K562 (cell line): ENCODE measurements at regions not wholly inside any gene's neighbourhood (a gene's known extent, or its start where the extent isn't known, plus 50 kb on each side); places are given as distances from the start of the nearest gene placed in this dataset.

Experiments used
- ATAC-seq: fragments of 200-7000 bp; cut with Tn5 transposase; 3 replicates; pipeline ENCODE4 v1.9.1; 2020; ENCODE audit warnings: moderate library complexity
- BruUV-seq: library from RNA; stranded (reverse); fragments of 400-500 nt; replicated peaks from 2 replicates; lab custom pipeline; 2021; lab: Mats Ljungman, UMichigan
- CTCF ChIA-PET: fragments of 300-600 bp; formaldehyde crosslinking; extraction: SDS; loops from one replicate; lab custom pipeline; 2021; ENCODE audit warnings: low intra/inter-chr PET ratio; lab: Yijun Ruan, JAX
- POLR2A ChIA-PET: fragments of 300-600, 350-650 bp; sonication (Branson Sonifier 250); formaldehyde crosslinking; extraction: SDS; loops from one replicate; lab custom pipeline; 2021; ENCODE audit warnings: antibody characterized with exemption, inconsistent platforms; lab: Yijun Ruan, JAX
- DNase-seq, 4 experiments: peaks; one replicate each; pipeline versions ENCODE4 v3.0.0 to v3.0.0-alpha.2; 2011 to 2018; ENCODE audit warnings: low spot score in 3 of 4, mixed read lengths in 3 of 4; ENCODE audit errors: extremely low read depth in 1 of 4
- FAIRE-seq: peaks from 2 replicates; lab custom pipeline; 2011; peaks lifted over from hg19 to GRCh38; lab: Jason Lieb, UNC
- H2AFZ ChIP-seq: 2 replicates; pipeline ENCODE4 v1.6.0; 2011; ENCODE audit warnings: low read depth, low read length, control low read depth, inconsistent platforms
- H3K27ac ChIP-seq: fragments of 200-600 bp; 3 replicates; pipeline ENCODE4 v1.8.0; 2011; ENCODE audit warnings: low read depth, mild to moderate bottlenecking, control low read depth, inconsistent platforms, low read length, moderate library complexity, mixed read lengths; ENCODE audit errors: extremely low read depth
- H3K27me3 ChIP-seq, 2 experiments: fragments of 300-600 bp in 1 of 2; 2 replicates in 1 of 2; 3 replicates in 1 of 2; pipeline versions ENCODE4 v1.6.0 to v1.8.0; 2011; ENCODE audit warnings: inconsistent platforms in 2 of 2, low read length in 2 of 2, mild to moderate bottlenecking in 1 of 2, mixed read lengths in 1 of 2, moderate library complexity in 1 of 2; ENCODE audit not compliant: control insufficient read depth in 2 of 2, insufficient read depth in 2 of 2
- H3K36me3 ChIP-seq: fragments of 300-600 bp; 3 replicates; pipeline ENCODE4 v1.8.0; 2011; ENCODE audit warnings: mild to moderate bottlenecking, low read length, inconsistent platforms; ENCODE audit not compliant: control insufficient read depth, insufficient read depth
- H3K4me1 ChIP-seq, 2 experiments: fragments of 200-600 bp in 1 of 2; replicated peaks in 1 of 2; 2 replicates in 1 of 2; 3 replicates in 1 of 2; pipeline versions ENCODE4 v1.5.1 to v1.8.0; 2011; ENCODE audit warnings: inconsistent platforms in 2 of 2, low read length in 2 of 2, mild to moderate bottlenecking in 1 of 2, mixed read lengths in 1 of 2, moderate library complexity in 1 of 2; ENCODE audit not compliant: control insufficient read depth in 2 of 2, insufficient read depth in 2 of 2
- H3K4me2 ChIP-seq: 2 replicates; pipeline ENCODE4 v1.6.1; 2011; ENCODE audit warnings: low read length, control low read depth, inconsistent platforms, mixed read lengths; ENCODE audit not compliant: insufficient read depth
- H3K4me3 ChIP-seq: fragments of 200-600 bp; sonication (generic), shearing (Covaris generic); 2 replicates; pipeline ENCODE4 v1.5.1; 2016; ENCODE audit warnings: control low read depth, inconsistent platforms
- H3K79me2 ChIP-seq: fragments of 200-600 bp; 3 replicates; pipeline ENCODE4 v1.8.0; 2011; ENCODE audit warnings: low read length, inconsistent platforms; ENCODE audit not compliant: control insufficient read depth, insufficient read depth
- H3K9ac ChIP-seq, 2 experiments: 2 replicates each; pipeline versions ENCODE4 v1.6.0 to v1.6.1; 2011; ENCODE audit warnings: low read depth in 2 of 2, low read length in 2 of 2, control low read depth in 1 of 2, inconsistent platforms in 1 of 2, mild to moderate bottlenecking in 1 of 2, mixed read lengths in 1 of 2; ENCODE audit not compliant: insufficient read depth in 1 of 2
- H3K9me1 ChIP-seq: one replicate; pipeline ENCODE4 v1.6.0; 2011; ENCODE audit warnings: inconsistent platforms, mild to moderate bottlenecking, low read length, moderate library complexity; ENCODE audit not compliant: control insufficient read depth, insufficient read depth
- H3K9me3 ChIP-seq: replicated peaks from 2 replicates; pipeline ENCODE4 v1.5.1; 2011; ENCODE audit warnings: low read depth, low read length, inconsistent platforms; ENCODE audit not compliant: control insufficient read depth, insufficient read depth
- H4K20me1 ChIP-seq: replicated peaks from 2 replicates; pipeline ENCODE4 v1.6.1; 2011; ENCODE audit warnings: low read length, inconsistent platforms, mixed read lengths; ENCODE audit not compliant: control insufficient read depth, insufficient read depth
- CEBPZ ChIP-seq: fragments of 150-350 bp; IDR thresholded peaks from 2 replicates; pipeline ENCODE4 v1.6.1; 2014; ENCODE audit warnings: low read depth, mild to moderate bottlenecking, low read length, borderline replicate concordance
- ELK3 ChIP-seq: fragments of 450-650 bp; formaldehyde crosslinking; IDR thresholded peaks from 2 replicates; pipeline ENCODE4 v1.4.0; 2020; ENCODE audit warnings: mild to moderate bottlenecking
- ILF3 ChIP-seq: fragments of 450-650 bp; IDR thresholded peaks from 2 replicates; pipeline ENCODE4 v1.6.1; 2018; ENCODE audit warnings: antibody characterized with exemption, mild to moderate bottlenecking, moderate library complexity, borderline replicate concordance
- KAT8 ChIP-seq: fragments of 450-650 bp; IDR thresholded peaks from 2 replicates; pipeline ENCODE4 v1.6.1; 2016; ENCODE audit warnings: low read depth, mild to moderate bottlenecking
- LARP7 ChIP-seq: fragments of 450-650 bp; IDR thresholded peaks from 2 replicates; pipeline ENCODE4 v1.6.1; 2016
- NFIC ChIP-seq: fragments of 450-650 bp; IDR thresholded peaks from 2 replicates; pipeline ENCODE4 v1.6.1; 2017; ENCODE audit warnings: mild to moderate bottlenecking, inconsistent platforms
- PKNOX1 ChIP-seq: fragments of 450-650 bp; IDR thresholded peaks from 2 replicates; pipeline ENCODE4 v1.6.1; 2016
- SP2 ChIP-seq: IDR thresholded peaks from 2 replicates; pipeline ENCODE4 v1.6.1; 2011; ENCODE audit warnings: mild to moderate bottlenecking, low read depth, low read length, moderate library complexity; ENCODE audit not compliant: poor library complexity, severe bottlenecking; ENCODE audit errors: extremely low read depth
- SRF ChIP-seq, 2 experiments: fragments of 250-450, 450-650 bp in 1 of 2; sonication (Bioruptor Pico) in 1 of 2; sonication (generic) in 1 of 2; formaldehyde crosslinking; IDR thresholded peaks; 2 replicates each; pipeline versions ENCODE4 v1.5.0 to v1.5.1; 2020 to 2022; ENCODE audit warnings: mild to moderate bottlenecking in 1 of 2, missing genetic modification reagents in 1 of 2
- XRCC3 ChIP-seq: fragments of 450-650 bp; IDR thresholded peaks from 2 replicates; pipeline ENCODE4 v1.6.1; 2017; ENCODE audit warnings: mild to moderate bottlenecking, moderate library complexity
- ZNF699 ChIP-seq: fragments of 250-450 bp; sonication (Bioruptor Pico); IDR thresholded peaks from 2 replicates; pipeline ENCODE4 v1.8.0; 2021; ENCODE audit warnings: mild to moderate bottlenecking, moderate library complexity; ENCODE audit not compliant: insufficient replicate concordance
- WGBS: fragments of 100-300 bp; shearing (Covaris generic); methylation state at CpG from one replicate; pipeline ENCODE4 v1.1.6; 2016; ENCODE audit warnings: low coverage, mixed read lengths; ENCODE audit not compliant: insufficient coverage; ENCODE audit errors: missing lambda C conversion rate; 5-methylcytosine and 5-hydroxymethylcytosine counted together
- in situ Hi-C: fragments of 300-500 bp; cut with MboI; formaldehyde crosslinking; loops from 4 replicates; pipeline ENCODE4 v1.15.0; 2018; ENCODE audit warnings: inconsistent platforms, mixed read lengths
- intact Hi-C: fragments of 100-400 bp; cut with micrococcal nuclease; formaldehyde crosslinking; loops from 2 replicates; pipeline ENCODE4 v1.14.2; 2022

- FAIRE-seq (no peak), ATAC-seq (no peak), DNase-seq (no peak)
- no peak overlapping the region for H2AFZ ChIP-seq
- H3K4me1 ChIP-seq: no peaks in the 10 kb centered on the region
- H3K27me3 ChIP-seq: peaks cover 12 to 51% of the 10 kb centered on the region in 2 experiments; a peak in 4 of 5 replicates
- no TSS peak for BruUV-seq
- H3K9ac ChIP-seq: no peak overlapping the region
- H3K9me1 ChIP-seq: no peaks in the 10 kb centered on the region
- H3K27ac ChIP-seq: no peak overlapping the region
- H3K36me3 ChIP-seq: no peaks in the 10 kb centered on the region
- H3K79me2 ChIP-seq: no peaks in the 10 kb centered on the region
- no peaks in the 10 kb centered on the region for H3K9me3 ChIP-seq
- 5% methylated on average over 6 of the region's 7 CpGs for whole genome bisulfite sequencing
- H4K20me1 ChIP-seq: 0 out of 2 replicates have a peak, but pooled peaks cover 3% of the 10 kb centered on the region
- TF ChIP-seq LARP7: no peak
- no peak for TF ChIP-seq KAT8
- TF ChIP-seq ILF3: no peak
- TF ChIP-seq XRCC3: no peak
- POLR2A ChIA-PET: no interaction called here
- intact Hi-C loops: no loop called here
- in situ Hi-C loops: no loop called here
- H3K4me3 ChIP-seq: no peak overlapping the region
- no peak overlapping the region for H3K4me2 ChIP-seq
- CTCF ChIA-PET: no interaction called here
Observed at GRCh38 chr16:86346034-86346433, 164.3 kb upstream of the FOXF1 start.

- Histone ChIP-seq H3K4me2 (no peak overlapping the region), H3K27ac (no peak overlapping the region), H3K9me3 (no peaks in the 10 kb centered on the region), H3K9ac (no peak overlapping the region), H3K79me2 (no peaks in the 10 kb centered on the region), H3K27me3 (peaks cover 15 to 60% of the 10 kb centered on the region in 2 experiments; a peak in 4 of 5 replicates), H3K36me3 (no peaks in the 10 kb centered on the region), H3K4me1 (no peaks in the 10 kb centered on the region), H3K9me1 (no peaks in the 10 kb centered on the region), H4K20me1 (0 out of 2 replicates have a peak, but pooled peaks cover 3% of the 10 kb centered on the region), H3K4me3 (no peak overlapping the region), H2AFZ (no peak overlapping the region)
- intact Hi-C loops (no loop called here), in situ Hi-C loops (no loop called here)
- ATAC-seq: no peak
- WGBS: 0% methylated on average over 3 of the region's 3 CpGs
- FAIRE-seq: no peak
- no TSS peak for BruUV-seq
- ChIA-PET POLR2A (no interaction called here), CTCF (no interaction called here)
- DNase-seq: no peak
- TF ChIP-seq NFIC: no peak
- TF ChIP-seq ELK3 (CRISPR knock-in tag): no peak
- no peak for TF ChIP-seq CEBPZ
- TF ChIP-seq PKNOX1: no peak
- no peak for TF ChIP-seq ZNF699 (CRISPR knock-in tag)
- no peak for TF ChIP-seq SRF (CRISPR knock-in tag; IDR thresholded peaks at IDR 0.05)
- TF ChIP-seq SP2: no peak
Observed at GRCh38 chr16:86347090-86347489, 163.2 kb upstream of the FOXF1 start.
